SU-DHL-6 (cell line): ENCODE measurements at regions not wholly inside any gene's neighbourhood (a gene's known extent, or its start where the extent isn't known, plus 50 kb on each side); places are given as distances from the start of the nearest gene placed in this dataset.

Experiments
- H2AFZ ChIP-seq: fragments of 200-600 bp; sonication (generic); 2 replicates; pipeline ENCODE4 v1.6.1; 2014; ENCODE audit warnings: low read depth, mild to moderate bottlenecking, moderate library complexity, mixed read lengths, antibody characterized with exemption, low read length; ENCODE audit not compliant: severe bottlenecking
- H3F3A ChIP-seq: fragments of 200-600 bp; shearing (Covaris generic); 2 replicates; pipeline ENCODE4 v1.6.0; 2016; ENCODE audit warnings: antibody characterized with exemption, mild to moderate bottlenecking; ENCODE audit not compliant: insufficient read depth
- H3K27ac ChIP-seq: fragments of 200-600 bp; sonication (generic); 2 replicates; pipeline ENCODE4 v1.5.1; 2016; ENCODE audit warnings: low read depth, mild to moderate bottlenecking, low read length, moderate library complexity, mixed read lengths
- H3K27me3 ChIP-seq: fragments of 200-600 bp; sonication (generic), shearing (Covaris generic); 2 replicates; pipeline ENCODE4 v1.6.0; 2014; ENCODE audit warnings: mild to moderate bottlenecking, low read length
- H3K36me3 ChIP-seq: fragments of 200-600 bp; sonication (generic); 2 replicates; pipeline ENCODE4 v1.6.1; 2014; ENCODE audit warnings: mild to moderate bottlenecking, low read length, mixed read lengths
- H3K4me2 ChIP-seq: fragments of 300-600, 200-600 bp; shearing (Covaris generic), sonication (generic); 2 replicates; pipeline ENCODE4 v1.6.0; 2014; ENCODE audit warnings: low read length, low read depth, mild to moderate bottlenecking; ENCODE audit not compliant: poor library complexity, severe bottlenecking
- H3K4me3 ChIP-seq: fragments of 200-600 bp; sonication (generic); 2 replicates; pipeline ENCODE4 v1.5.1; 2014; ENCODE audit warnings: antibody characterized with exemption, low read length, mild to moderate bottlenecking, mixed read lengths; ENCODE audit not compliant: insufficient read depth, poor library complexity, severe bottlenecking
- H3K79me2 ChIP-seq: fragments of 200-600 bp; sonication (generic); 2 replicates; pipeline ENCODE4 v1.6.1; 2014; ENCODE audit warnings: mild to moderate bottlenecking, low read length, moderate library complexity; ENCODE audit not compliant: insufficient read depth
- H3K9ac ChIP-seq: fragments of 200-600 bp; sonication (generic); 2 replicates; pipeline ENCODE4 v1.7.0; 2014; ENCODE audit warnings: mild to moderate bottlenecking, low read length
- H3K9me2 ChIP-seq: fragments of 200-600 bp; sonication (generic); replicated peaks from 2 replicates; pipeline ENCODE4 v1.6.1; 2014; ENCODE audit warnings: low read length; ENCODE audit not compliant: insufficient read depth
- H3K9me3 ChIP-seq: fragments of 200-600 bp; sonication (generic); 2 replicates; pipeline ENCODE4 v1.6.1; 2014; ENCODE audit warnings: low read length, mixed read lengths; ENCODE audit not compliant: insufficient read depth
- H4K20me1 ChIP-seq: fragments of 200-600 bp; sonication (generic); 2 replicates; pipeline ENCODE4 v1.6.1; 2014; ENCODE audit warnings: low read depth, mild to moderate bottlenecking, antibody characterized with exemption, low read length, moderate library complexity, mixed read lengths
- CTCF ChIP-seq: fragments of 200-600 bp; sonication (generic); IDR thresholded peaks from one replicate; pipeline ENCODE4 v1.5.1; 2017; ENCODE audit warnings: antibody characterized with exemption, mild to moderate bottlenecking, low read length, moderate library complexity; ENCODE audit not compliant: insufficient read depth, poor library complexity, severe bottlenecking
- EZH2phosphoT487 ChIP-seq: fragments of 200-600 bp; sonication (generic), shearing (Covaris generic); conservative IDR thresholded peaks from 2 replicates; pipeline ENCODE4 v1.6.1; 2018; ENCODE audit warnings: mild to moderate bottlenecking, antibody characterized with exemption, low read length, moderate library complexity, mixed read lengths

DNA sequence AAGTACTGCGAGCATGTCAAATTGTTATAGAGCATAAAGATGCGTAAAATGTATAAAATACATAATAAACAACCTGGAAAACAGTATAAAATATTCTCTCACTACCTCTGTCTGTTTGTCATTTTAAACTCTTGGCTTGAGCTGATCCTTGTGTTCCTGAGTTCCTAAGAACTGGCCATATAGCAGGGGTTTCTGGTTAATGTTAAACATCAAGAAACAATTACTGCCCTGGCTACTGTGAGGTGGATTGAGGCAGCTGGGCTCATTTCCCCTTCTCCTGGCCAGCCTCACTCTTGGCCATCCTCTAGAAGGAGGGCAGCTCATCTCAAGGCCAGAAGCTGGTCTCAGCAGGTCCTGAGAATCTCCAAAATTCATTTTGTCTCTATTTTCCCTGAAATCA, 297.3 kb upstream of the USP24 start:
- Histone ChIP-seq H3K9me3 (no peaks in the 10 kb centered on the region), H3K36me3 (no peaks in the 10 kb centered on the region), H3K4me2 (no peak overlapping the region), H2AFZ (no peak overlapping the region), H3K79me2 (no peaks in the 10 kb centered on the region), H3K27me3 (no peaks in the 10 kb centered on the region), H3K4me3 (no peak overlapping the region), H4K20me1 (no peaks in the 10 kb centered on the region), H3K9me2 (no peaks in the 10 kb centered on the region), H3K9ac (no peak overlapping the region), H3F3A (no peaks in the 10 kb centered on the region), H3K27ac (no peak overlapping the region)
- TF ChIP-seq CTCF, result no peak
- no peak for TF ChIP-seq EZH2phosphoT487

DNA sequence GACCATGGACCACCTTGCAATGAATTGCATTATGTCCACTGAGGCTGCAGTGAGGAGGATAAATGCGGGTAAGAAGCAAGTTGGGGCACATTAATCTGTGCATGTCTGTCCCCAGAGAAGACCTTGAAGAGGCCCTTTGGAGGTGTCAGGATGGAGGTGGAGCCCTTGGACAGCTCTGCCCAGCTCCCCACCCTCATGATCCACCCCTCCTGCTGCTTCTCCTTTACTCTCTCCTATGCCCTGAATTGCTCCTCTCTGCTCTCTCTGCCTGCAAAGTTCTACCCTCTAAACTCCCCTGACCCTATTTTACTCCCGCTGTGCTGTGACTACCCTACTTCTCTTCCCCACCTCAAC, 292.4 kb upstream of the USP24 start:
- Histone ChIP-seq H3K9me3 (no peaks in the 10 kb centered on the region), H3K79me2 (no peaks in the 10 kb centered on the region), H3K27ac (no peak overlapping the region), H3K9ac (no peak overlapping the region), H3K36me3 (no peaks in the 10 kb centered on the region), H2AFZ (no peak overlapping the region), H3K4me2 (no peak overlapping the region), H3K27me3 (no peaks in the 10 kb centered on the region), H3K9me2 (no peaks in the 10 kb centered on the region), H4K20me1 (no peaks in the 10 kb centered on the region), H3F3A (no peaks in the 10 kb centered on the region), H3K4me3 (no peak overlapping the region)
- TF ChIP-seq EZH2phosphoT487 (no peak), CTCF (no peak)

GRCh38 chr1:55506740-55507577, 291.8 kb upstream of the USP24 start:
- Histone ChIP-seq H3K9me3 (no peaks in the 10 kb centered on the region), H3K36me3 (no peaks in the 10 kb centered on the region), H3F3A (no peaks in the 10 kb centered on the region), H3K4me3 (no peak overlapping the region), H4K20me1 (no peaks in the 10 kb centered on the region), H2AFZ (no peak overlapping the region), H3K79me2 (no peaks in the 10 kb centered on the region), H3K4me2 (no peak overlapping the region), H3K9me2 (no peaks in the 10 kb centered on the region), H3K27me3 (no peaks in the 10 kb centered on the region), H3K9ac (no peak overlapping the region), H3K27ac (no peak overlapping the region)
- TF ChIP-seq EZH2phosphoT487 (no peak), CTCF (no peak)
